Erythroblast (primary cell): ENCODE measurements at regions not wholly inside any gene's neighbourhood (a gene's known extent, or its start where the extent isn't known, plus 50 kb on each side); places are given as distances from the start of the nearest gene placed in this dataset.

Source experiments
- DNase-seq, 2 experiments: peaks; one replicate each; lab custom pipeline; 2025; lab: John Stamatoyannopoulos, UW
- GATA1 ChIP-seq: IDR thresholded peaks from 2 replicates; pipeline ENCODE4 v1.6.1; 2011; ENCODE audit warnings: low read depth, mild to moderate bottlenecking, control low read depth, low read length, moderate library complexity
- POLR2A ChIP-seq: IDR thresholded peaks from 2 replicates; pipeline ENCODE4 v1.6.1; 2011; ENCODE audit warnings: mild to moderate bottlenecking, low read length

GRCh38 chr14:36055681-36056225, 120.8 kb downstream of the PTCSC3 start:
- TF ChIP-seq GATA1: no peak
- TF ChIP-seq POLR2A: no peak
- no peak for DNase-seq

GRCh38 chr14:36055052-36055378, 121.5 kb downstream of the PTCSC3 start:
- TF ChIP-seq POLR2A (no peak), GATA1 (no peak)
- DNase-seq: no peak

- TF ChIP-seq POLR2A: no peak
- TF ChIP-seq GATA1: no peak
- no peak for DNase-seq
Measured at GRCh38 chr14:36054353-36055051, 122.0 kb downstream of the PTCSC3 start.

- DNase-seq: no peak
- TF ChIP-seq POLR2A (no peak), GATA1 (no peak)
Measured at GRCh38 chr14:36052681-36053080, 123.8 kb downstream of the PTCSC3 start.

GRCh38 chr14:36052063-36052462, 124.5 kb downstream of the PTCSC3 start:
- TF ChIP-seq POLR2A: no peak
- no peak for TF ChIP-seq GATA1
- no peak for DNase-seq

GRCh38 chr14:36048667-36049066, 127.9 kb downstream of the PTCSC3 start:
- TF ChIP-seq POLR2A (no peak), GATA1 (no peak)
- DNase-seq: no peak

- DNase-seq: no peak
- no peak for TF ChIP-seq POLR2A
- no peak for TF ChIP-seq GATA1
Measured at GRCh38 chr14:36047912-36048311, 128.6 kb downstream of the PTCSC3 start.

GRCh38 chr14:36035675-36036074, 140.8 kb downstream of the PTCSC3 start:
- no peak for TF ChIP-seq POLR2A
- TF ChIP-seq GATA1: no peak
- DNase-seq: no peak

- DNase-seq: no peak
- no peak for TF ChIP-seq GATA1
- no peak for TF ChIP-seq POLR2A
Measured at GRCh38 chr14:36028665-36029064, 147.9 kb downstream of the PTCSC3 start.

- TF ChIP-seq POLR2A (no peak), GATA1 (no peak)
- no peak for DNase-seq
Measured at GRCh38 chr14:36028218-36028617, 148.3 kb downstream of the PTCSC3 start.

- TF ChIP-seq GATA1: no peak
- no peak for TF ChIP-seq POLR2A
- DNase-seq: no peak
Measured at GRCh38 chr14:36027354-36027753, 149.2 kb downstream of the PTCSC3 start.

GRCh38 chr14:36022765-36023410, 153.6 kb downstream of the PTCSC3 start:
- DNase-seq: no peak
- TF ChIP-seq POLR2A (no peak), GATA1 (no peak)

- TF ChIP-seq POLR2A: no peak
- no peak for TF ChIP-seq GATA1
- DNase-seq: no peak
Measured at GRCh38 chr14:36021591-36022320, 154.8 kb downstream of the PTCSC3 start.

GRCh38 chr14:36021030-36021422, 155.5 kb downstream of the PTCSC3 start:
- DNase-seq: no peak
- TF ChIP-seq GATA1 (no peak), POLR2A (no peak)
